H9 (cell line): ENCODE measurements at regions not wholly inside any gene's neighbourhood (a gene's known extent, or its start where the extent isn't known, plus 50 kb on each side); places are given as distances from the start of the nearest gene placed in this dataset.
"Not testable (repeated sequence)": the region's sequence is repeated elsewhere in the genome, so short reads cannot be mapped to it uniquely, and the experiment has no call there.

Experiments
- DNase-seq: peaks from one replicate; pipeline ENCODE4 v3.0.0-alpha.2; 2017
- H2AFZ ChIP-seq: one replicate; pipeline ENCODE4 v1.6.1; 2013; ENCODE audit warnings: mild to moderate bottlenecking, low read length, control low read depth, moderate library complexity
- H2AK5ac ChIP-seq: 2 replicates; pipeline ENCODE4 v1.6.1; 2013; ENCODE audit warnings: low read length, control low read depth, mixed read lengths; ENCODE audit not compliant: insufficient read length
- H2BK120ac ChIP-seq: one replicate; pipeline ENCODE4 v1.6.1; 2013; ENCODE audit warnings: low read depth, mild to moderate bottlenecking, low read length, control low read depth, inconsistent platforms; ENCODE audit not compliant: poor library complexity, severe bottlenecking
- H2BK12ac ChIP-seq: 2 replicates; pipeline ENCODE4 v1.6.1; 2013; ENCODE audit warnings: low read length, control low read depth, mixed read lengths, low read depth; ENCODE audit not compliant: insufficient read length
- H2BK15ac ChIP-seq: 2 replicates; pipeline ENCODE4 v1.6.1; 2013; ENCODE audit warnings: low read depth, low read length, control low read depth
- H2BK20ac ChIP-seq: one replicate; pipeline ENCODE4 v1.6.1; 2013; ENCODE audit warnings: low read depth, mild to moderate bottlenecking, low read length, control low read depth, inconsistent platforms; ENCODE audit not compliant: poor library complexity, severe bottlenecking
- H2BK5ac ChIP-seq: 2 replicates; pipeline ENCODE4 v1.6.1; 2013; ENCODE audit warnings: low read length, control low read depth, mixed read lengths; ENCODE audit not compliant: insufficient read length
- H3K14ac ChIP-seq: 2 replicates; pipeline ENCODE4 v1.6.1; 2013; ENCODE audit warnings: low read length, control low read depth; ENCODE audit not compliant: insufficient read depth
- H3K18ac ChIP-seq: 2 replicates; pipeline ENCODE4 v1.6.1; 2013; ENCODE audit warnings: low read depth, mild to moderate bottlenecking, mixed read lengths, low read length, control low read depth; ENCODE audit not compliant: insufficient read length
- H3K23ac ChIP-seq: 2 replicates; pipeline ENCODE4 v1.6.1; 2013; ENCODE audit warnings: low read length, control low read depth, mixed read lengths, low read depth; ENCODE audit not compliant: insufficient read length
- H3K23me2 ChIP-seq: 2 replicates; pipeline ENCODE4 v1.6.1; 2013; ENCODE audit warnings: low read depth, mild to moderate bottlenecking, mixed read lengths, low read length, control low read depth; ENCODE audit not compliant: insufficient read length, poor library complexity, severe bottlenecking
- H3K27ac ChIP-seq: 2 replicates; pipeline ENCODE4 v1.5.1; 2013; ENCODE audit warnings: low read length, control low read depth, mixed read lengths, low read depth; ENCODE audit not compliant: insufficient read length
- H3K27me3 ChIP-seq: 2 replicates; pipeline ENCODE4 v1.6.1; 2013; ENCODE audit warnings: low read length, control low read depth, inconsistent platforms; ENCODE audit not compliant: insufficient read depth
- H3K4ac ChIP-seq: 2 replicates; pipeline ENCODE4 v1.6.1; 2013; ENCODE audit warnings: low read depth, mild to moderate bottlenecking, control low read depth, inconsistent platforms, low read length, moderate library complexity
- H3K4me1 ChIP-seq: 2 replicates; pipeline ENCODE4 v1.6.1; 2013; ENCODE audit warnings: low read length, control low read depth, inconsistent platforms; ENCODE audit not compliant: insufficient read depth
- H3K4me2 ChIP-seq: 2 replicates; pipeline ENCODE4 v1.6.1; 2013; ENCODE audit warnings: low read length, control low read depth, mixed read lengths; ENCODE audit not compliant: insufficient read length, insufficient read depth
- H3K56ac ChIP-seq: 2 replicates; pipeline ENCODE4 v1.6.1; 2013; ENCODE audit warnings: low read depth, mild to moderate bottlenecking, mixed read lengths, low read length, control low read depth; ENCODE audit not compliant: insufficient read length
- H3K79me1 ChIP-seq: 2 replicates; pipeline ENCODE4 v1.6.1; 2013; ENCODE audit warnings: low read depth, mild to moderate bottlenecking, moderate library complexity, low read length, control low read depth, inconsistent platforms; ENCODE audit not compliant: insufficient read depth, poor library complexity, severe bottlenecking
- H3K79me2 ChIP-seq: 2 replicates; pipeline ENCODE4 v1.6.1; 2013; ENCODE audit warnings: low read length, control low read depth, inconsistent platforms; ENCODE audit not compliant: insufficient read depth
- H3K9ac ChIP-seq: 2 replicates; pipeline ENCODE4 v1.6.1; 2013; ENCODE audit warnings: low read length, control low read depth, mixed read lengths; ENCODE audit not compliant: insufficient read length; ENCODE audit errors: extremely low read depth
- H3K9me3 ChIP-seq: one replicate; pipeline ENCODE4 v1.6.1; 2013; ENCODE audit warnings: low read depth, low read length, inconsistent platforms; ENCODE audit not compliant: control insufficient read depth
- H3T11ph ChIP-seq: one replicate; pipeline ENCODE4 v1.6.1; 2013; ENCODE audit warnings: mild to moderate bottlenecking, low read length, control low read depth, inconsistent platforms
- H4K20me1 ChIP-seq: one replicate; pipeline ENCODE4 v1.6.1; 2013; ENCODE audit not compliant: control insufficient read depth, insufficient read length, insufficient read depth
- H4K5ac ChIP-seq: 2 replicates; pipeline ENCODE4 v1.6.1; 2013; ENCODE audit warnings: low read depth, mild to moderate bottlenecking, mixed read lengths, low read length, control low read depth; ENCODE audit not compliant: insufficient read length
- H4K8ac ChIP-seq: replicated peaks from 2 replicates; pipeline ENCODE4 v1.6.1; 2013; ENCODE audit warnings: low read length, control low read depth, mixed read lengths, low read depth; ENCODE audit not compliant: insufficient read length
- H4K91ac ChIP-seq: 2 replicates; pipeline ENCODE4 v1.6.1; 2013; ENCODE audit warnings: low read depth, mild to moderate bottlenecking, moderate library complexity, mixed read lengths, low read length, control low read depth; ENCODE audit not compliant: insufficient read length
- H3K27ac Mint-ChIP-seq, 3 experiments: 2 replicates in 2 of 3; 3 replicates in 1 of 3; pipeline ENCODE4 v1.8.0; 2020 to 2021; ENCODE audit warnings: mixed read lengths in 3 of 3, mild to moderate bottlenecking in 1 of 3, moderate library complexity in 1 of 3
- H3K27me3 Mint-ChIP-seq: 2 replicates; pipeline ENCODE4 v1.8.0; 2021; ENCODE audit warnings: low read depth, mild to moderate bottlenecking, moderate library complexity, mixed read lengths
- H3K36me3 Mint-ChIP-seq, 3 experiments: 2 replicates in 2 of 3; 3 replicates in 1 of 3; pipeline ENCODE4 v1.8.0; 2020 to 2021; ENCODE audit warnings: low read depth in 3 of 3, mixed read lengths in 3 of 3; ENCODE audit not compliant: insufficient read depth in 1 of 3
- H3K4me1 Mint-ChIP-seq, 2 experiments: 2 replicates each; pipeline ENCODE4 v1.8.0; 2020; ENCODE audit warnings: mixed read lengths in 2 of 2
- H3K4me3 Mint-ChIP-seq, 2 experiments: 2 replicates in 1 of 2; 3 replicates in 1 of 2; pipeline ENCODE4 v1.8.0; 2020 to 2021; ENCODE audit warnings: mild to moderate bottlenecking in 2 of 2, mixed read lengths in 2 of 2, moderate library complexity in 1 of 2
- H3K9me3 Mint-ChIP-seq, 2 experiments: 2 replicates in 1 of 2; 3 replicates in 1 of 2; pipeline ENCODE4 v1.8.0; 2020; ENCODE audit warnings: mild to moderate bottlenecking in 2 of 2, mixed read lengths in 2 of 2, moderate library complexity in 1 of 2
- WGBS: extraction: QIAGEN DNeasy Blood & Tissue Kit; methylation state at CpG from one replicate; pipeline ENCODE4 v1.1.7; 2013; ENCODE audit warnings: missing lambda C conversion rate, low lambda C conversion rate, mixed read lengths; ENCODE audit not compliant: insufficient read length; ENCODE audit errors: extremely low coverage; 5-methylcytosine and 5-hydroxymethylcytosine counted together

- H4K91ac ChIP-seq, H4K5ac ChIP-seq, H4K8ac ChIP-seq, H3K56ac ChIP-seq, H3K4me1 Mint-ChIP-seq, H3T11ph ChIP-seq, H3K9ac ChIP-seq, H3K27ac ChIP-seq, H3K4ac ChIP-seq, H2AFZ ChIP-seq, H2BK15ac ChIP-seq, H3K23ac ChIP-seq, H4K20me1 ChIP-seq, H2AK5ac ChIP-seq, H3K18ac ChIP-seq, H2BK20ac ChIP-seq, H3K27me3 ChIP-seq, H3K14ac ChIP-seq, H3K79me1 ChIP-seq, DNase-seq, H3K23me2 ChIP-seq, H2BK12ac ChIP-seq, H3K27me3 Mint-ChIP-seq, H3K27ac Mint-ChIP-seq, H2BK120ac ChIP-seq, H3K79me2 ChIP-seq, H3K4me3 Mint-ChIP-seq, H3K4me1 ChIP-seq, H2BK5ac ChIP-seq, H3K4me2 ChIP-seq: not testable (repeated sequence)
- WGBS = no CpG with 5 or more reads among the region's 2 CpGs
- peaks cover 38% of the 10 kb centered on the region for H3K9me3 ChIP-seq
- Mint-ChIP-seq H3K9me3 (peaks cover 68 to 70% of the 10 kb centered on the region in 2 experiments), H3K36me3 (peaks cover 8 to 26% (median 22%) of the 10 kb centered on the region in 3 experiments; a peak in 6 of 7 replicates)
Observed at GRCh38 chr21:9883047-9883446, 638.3 kb upstream of the TPTE start.

- H4K5ac ChIP-seq, H3K56ac ChIP-seq, H2BK20ac ChIP-seq, H2BK5ac ChIP-seq, H3K79me1 ChIP-seq, H3K9ac ChIP-seq, H4K91ac ChIP-seq, H3K14ac ChIP-seq, H3K27ac ChIP-seq, H3K79me2 ChIP-seq, H3K27me3 Mint-ChIP-seq, H3K4me1 ChIP-seq, H3K23ac ChIP-seq, H2AFZ ChIP-seq, H3K4me3 Mint-ChIP-seq, H3K4me2 ChIP-seq, H2BK15ac ChIP-seq, H2AK5ac ChIP-seq, H3K23me2 ChIP-seq, H3T11ph ChIP-seq, H3K27me3 ChIP-seq, H2BK12ac ChIP-seq, H3K4me1 Mint-ChIP-seq, H2BK120ac ChIP-seq, DNase-seq, H3K27ac Mint-ChIP-seq, H3K18ac ChIP-seq, H4K8ac ChIP-seq, H3K4ac ChIP-seq, H4K20me1 ChIP-seq: not testable (repeated sequence)
- peaks cover 42% of the 10 kb centered on the region for H3K9me3 ChIP-seq
- Mint-ChIP-seq H3K36me3 (peaks cover 10 to 28% (median 19%) of the 10 kb centered on the region in 3 experiments; a peak in 6 of 7 replicates), H3K9me3 (peaks cover 66 to 69% of the 10 kb centered on the region in 2 experiments)
- no CpG with 5 or more reads among the region's 2 CpGs for WGBS
Observed at GRCh38 chr21:9883571-9884282, 637.7 kb upstream of the TPTE start.
